Hepatic stellate cell (primary cell): ENCODE measurements at regions not wholly inside any gene's neighbourhood (a gene's known extent, or its start where the extent isn't known, plus 50 kb on each side); places are given as distances from the start of the nearest gene placed in this dataset.
"Not testable (repeated sequence)": the region's sequence is repeated elsewhere in the genome, so short reads cannot be mapped to it uniquely, and the experiment has no call there.

Experiments used
- DNase-seq: peaks from one replicate; pipeline ENCODE4 v3.0.0; 2011; ENCODE audit warnings: low spot score

- no peak for DNase-seq
Observed at GRCh38 chr10:25867321-25867720, 66.7 kb upstream of the MYO3A start.

GRCh38 chr10:25869067-25869591 lies 64.9 kb upstream of the MYO3A start:
- no peak for DNase-seq

- DNase-seq: no peak
Observed at GRCh38 chr10:25869609-25870008, 64.4 kb upstream of the MYO3A start.

GRCh38 chr10:25874402-25874801 lies 59.6 kb upstream of the MYO3A start:
- DNase-seq: not testable (repeated sequence)

- peak; percentile 7 for DNase-seq
Observed at GRCh38 chr10:25875556-25876165, 58.4 kb upstream of the MYO3A start.

- no peak for DNase-seq
Observed at GRCh38 chr10:25877296-25877695, 56.7 kb upstream of the MYO3A start.
